ENCODE measurements at regions not wholly inside any gene's neighbourhood (a gene's known extent, or its start where the extent isn't known, plus 50 kb on each side); places are given as distances from the start of the nearest gene placed in this dataset.

- DNase-seq: no peak
- no peaks in the 10 kb centered on the region for H3K36me3 ChIP-seq
- no peaks in the 10 kb centered on the region for H3K9me3 ChIP-seq
- H3K4me1 ChIP-seq: no peaks in the 10 kb centered on the region
- H3K27me3 ChIP-seq: peaks cover 5% of the 10 kb centered on the region; the same call in 1 of the 2 replicates
- H3K4me3 ChIP-seq (ENCODE audit: low read depth, low read length): no peak overlapping the region
- 0 out of 2 replicates have a peak, but pooled peaks have one; percentile 24 for TF ChIP-seq CTCF (IDR thresholded peaks at IDR 0.05; ENCODE audit: low read depth, low read length)
Observed at GRCh38 chr2:16461672-16462071, 204.0 kb downstream of the CYRIA start.

GRCh38 chr2:16459606-16460005 is 206.0 kb downstream of the CYRIA start:
- DNase-seq: no peak
- Histone ChIP-seq H3K4me1 (no peaks in the 10 kb centered on the region), H3K4me3 (ENCODE audit: low read depth, low read length) (no peak overlapping the region), H3K36me3 (no peaks in the 10 kb centered on the region), H3K27me3 (peaks cover 5% of the 10 kb centered on the region; the same call in 1 of the 2 replicates), H3K9me3 (no peaks in the 10 kb centered on the region)
- no peak for TF ChIP-seq CTCF (IDR thresholded peaks at IDR 0.05; ENCODE audit: low read depth, low read length)

GRCh38 chr2:16454621-16455020 is 211.0 kb downstream of the CYRIA start:
- H3K4me3 ChIP-seq (ENCODE audit: low read depth, low read length): no peak overlapping the region
- DNase-seq: no peak
- no peak for TF ChIP-seq CTCF (IDR thresholded peaks at IDR 0.05; ENCODE audit: low read depth, low read length)
- H3K27me3 ChIP-seq: peaks cover 16% of the 10 kb centered on the region
- no peaks in the 10 kb centered on the region for H3K4me1 ChIP-seq
- H3K36me3 ChIP-seq: no peaks in the 10 kb centered on the region
- no peaks in the 10 kb centered on the region for H3K9me3 ChIP-seq

- Histone ChIP-seq H3K36me3 (no peaks in the 10 kb centered on the region), H3K4me3 (ENCODE audit: low read depth, low read length) (no peak overlapping the region), H3K27me3 (peaks cover 16% of the 10 kb centered on the region), H3K4me1 (no peaks in the 10 kb centered on the region), H3K9me3 (no peaks in the 10 kb centered on the region)
- no peak for DNase-seq
- no peak for TF ChIP-seq CTCF (IDR thresholded peaks at IDR 0.05; ENCODE audit: low read depth, low read length)
Observed at GRCh38 chr2:16452123-16452522, 213.5 kb downstream of the CYRIA start.

- no peaks in the 10 kb centered on the region for H3K9me3 ChIP-seq
- DNase-seq: no peak
- no peaks in the 10 kb centered on the region for H3K36me3 ChIP-seq
- TF ChIP-seq CTCF (IDR thresholded peaks at IDR 0.05; ENCODE audit: low read depth, low read length): no peak
- H3K27me3 ChIP-seq: peaks cover 13% of the 10 kb centered on the region
- H3K4me3 ChIP-seq (ENCODE audit: low read depth, low read length): no peak overlapping the region
- H3K4me1 ChIP-seq: no peaks in the 10 kb centered on the region
Observed at GRCh38 chr2:16446706-16447105, 218.9 kb downstream of the CYRIA start.

GRCh38 chr2:16442971-16443370 is 222.7 kb downstream of the CYRIA start:
- Histone ChIP-seq H3K4me3 (ENCODE audit: low read depth, low read length) (no peak overlapping the region), H3K27me3 (no peaks in the 10 kb centered on the region), H3K9me3 (no peaks in the 10 kb centered on the region), H3K4me1 (no peaks in the 10 kb centered on the region), H3K36me3 (no peaks in the 10 kb centered on the region)
- no peak for DNase-seq
- TF ChIP-seq CTCF (IDR thresholded peaks at IDR 0.05; ENCODE audit: low read depth, low read length): no peak
